IMR-90 (cell line): ENCODE measurements at regions not wholly inside any gene's neighbourhood (a gene's known extent, or its start where the extent isn't known, plus 50 kb on each side); places are given as distances from the start of the nearest gene placed in this dataset.

Experiments
- ATAC-seq: fragments of 200-7000 bp; cut with Tn5 transposase; 2 replicates; pipeline ENCODE4 v1.9.1; 2020; ENCODE audit warnings: low read depth, mild to moderate bottlenecking, moderate library complexity
- BruUV-seq: library from RNA; stranded (reverse); fragments of 400-500 nt; replicated peaks from 2 replicates; lab custom pipeline; 2021; lab: Mats Ljungman, UMichigan
- CTCF ChIA-PET: fragments of 300-600 bp; formaldehyde crosslinking; extraction: SDS; loops from one replicate; lab custom pipeline; 2021; ENCODE audit warnings: antibody characterized with exemption; lab: Yijun Ruan, JAX
- POLR2A ChIA-PET: fragments of 300-600 bp; sonication (Branson Sonifier 250); formaldehyde crosslinking; loops from one replicate; lab custom pipeline; 2022; ENCODE audit warnings: antibody characterized with exemption; ENCODE audit not compliant: unreplicated experiment; lab: Charles Lee
- DNase-seq: peaks from one replicate; pipeline ENCODE4 v3.0.0; 2013
- H2AFZ ChIP-seq: replicated peaks from 2 replicates; pipeline ENCODE3; 2013; ENCODE audit warnings: low read length, mild to moderate bottlenecking; ENCODE audit not compliant: poor library complexity
- H2AK5ac ChIP-seq: 2 replicates; pipeline ENCODE4 v1.6.1; 2013; ENCODE audit warnings: low read depth, low read length, inconsistent platforms
- H2AK9ac ChIP-seq: replicated peaks from 2 replicates; pipeline ENCODE3; 2013; ENCODE audit warnings: mild to moderate bottlenecking, low read depth, low read length, moderate library complexity; ENCODE audit not compliant: poor library complexity
- H2BK120ac ChIP-seq: 2 replicates; pipeline ENCODE4 v1.6.1; 2013; ENCODE audit warnings: low read depth, low read length, inconsistent platforms
- H2BK15ac ChIP-seq: 3 replicates; pipeline ENCODE4 v1.6.1; 2013; ENCODE audit warnings: low read depth, low read length, inconsistent platforms
- H2BK20ac ChIP-seq: 2 replicates; pipeline ENCODE4 v1.6.1; 2013; ENCODE audit warnings: low read depth, mild to moderate bottlenecking, inconsistent platforms, low read length, moderate library complexity
- H2BK5ac ChIP-seq: 2 replicates; pipeline ENCODE4 v1.6.1; 2013; ENCODE audit warnings: mild to moderate bottlenecking, low read depth, low read length, inconsistent platforms; ENCODE audit not compliant: poor library complexity, severe bottlenecking
- H3K14ac ChIP-seq: replicated peaks from 2 replicates; pipeline ENCODE4 v1.6.1; 2013; ENCODE audit warnings: low read depth, low read length, inconsistent platforms
- H3K18ac ChIP-seq: 2 replicates; pipeline ENCODE4 v1.6.1; 2013; ENCODE audit warnings: low read depth, low read length, control low read depth
- H3K23ac ChIP-seq: 2 replicates; pipeline ENCODE4 v1.6.1; 2013; ENCODE audit warnings: low read depth, low read length, inconsistent platforms
- H3K27ac ChIP-seq: 2 replicates; pipeline ENCODE4 v1.5.1; 2013; ENCODE audit warnings: mild to moderate bottlenecking, control low read depth, low read length; ENCODE audit not compliant: insufficient read depth
- H3K27me3 ChIP-seq: 2 replicates; pipeline ENCODE4 v1.6.1; 2013; ENCODE audit warnings: low read length; ENCODE audit not compliant: control insufficient read depth, insufficient read depth
- H3K36me3 ChIP-seq: 2 replicates; pipeline ENCODE4 v1.6.1; 2013; ENCODE audit warnings: low read length, mixed read lengths; ENCODE audit not compliant: control insufficient read depth, insufficient read depth
- H3K4ac ChIP-seq: 2 replicates; pipeline ENCODE4 v1.6.1; 2013; ENCODE audit warnings: low read depth, low read length, inconsistent platforms
- H3K4me1 ChIP-seq: 2 replicates; pipeline ENCODE4 v1.6.1; 2013; ENCODE audit warnings: low read length, mixed read lengths; ENCODE audit not compliant: control insufficient read depth, insufficient read depth
- H3K4me2 ChIP-seq: 2 replicates; pipeline ENCODE4 v1.6.1; 2013; ENCODE audit warnings: low read depth, mild to moderate bottlenecking, control low read depth, low read length, moderate library complexity
- H3K4me3 ChIP-seq: 2 replicates; pipeline ENCODE4 v1.5.1; 2013; ENCODE audit warnings: low read depth, mild to moderate bottlenecking, control low read depth, low read length, moderate library complexity; ENCODE audit not compliant: insufficient read depth
- H3K56ac ChIP-seq: 2 replicates; pipeline ENCODE4 v1.6.1; 2013; ENCODE audit warnings: low read length, inconsistent platforms; ENCODE audit not compliant: insufficient read depth; ENCODE audit errors: extremely low read depth
- H3K79me1 ChIP-seq, 2 experiments: 2 replicates each; pipeline ENCODE4 v1.6.1; 2013; ENCODE audit warnings: low read length in 2 of 2, inconsistent platforms in 1 of 2, low read depth in 1 of 2
- H3K9ac ChIP-seq: 2 replicates; pipeline ENCODE4 v1.6.1; 2013; ENCODE audit warnings: low read depth, low read length, control low read depth
- H3K9me1 ChIP-seq: 2 replicates; pipeline ENCODE4 v1.6.1; 2013; ENCODE audit warnings: low read length, inconsistent platforms; ENCODE audit not compliant: insufficient read depth
- H3K9me3 ChIP-seq: 2 replicates; pipeline ENCODE4 v1.6.1; 2013; ENCODE audit warnings: low read length; ENCODE audit not compliant: control insufficient read depth, insufficient read depth
- H4K20me1 ChIP-seq: 2 replicates; pipeline ENCODE4 v1.6.1; 2013; ENCODE audit warnings: low read length, inconsistent platforms; ENCODE audit not compliant: insufficient read depth
- H4K5ac ChIP-seq: 2 replicates; pipeline ENCODE4 v1.6.1; 2013; ENCODE audit warnings: mild to moderate bottlenecking, low read depth, low read length, control low read depth
- H4K8ac ChIP-seq, 2 experiments: 2 replicates each; pipeline ENCODE4 v1.6.1; 2013; ENCODE audit warnings: low read depth in 2 of 2, low read length in 2 of 2, control low read depth in 1 of 2, inconsistent platforms in 1 of 2
- H4K91ac ChIP-seq: 2 replicates; pipeline ENCODE4 v1.6.1; 2013; ENCODE audit warnings: low read depth, low read length, inconsistent platforms; ENCODE audit not compliant: insufficient read depth
- BHLHE40 ChIP-seq: fragments of 150-350 bp; IDR thresholded peaks from 2 replicates; pipeline ENCODE4 v1.6.1; 2016; ENCODE audit warnings: mild to moderate bottlenecking, low read depth, low read length
- CEBPB ChIP-seq: IDR thresholded peaks from 2 replicates; pipeline ENCODE4 v1.6.1; 2012; ENCODE audit warnings: low read depth, low read length, improper control_type of control experiment
- MXI1 ChIP-seq: IDR thresholded peaks from 2 replicates; pipeline ENCODE4 v1.6.1; 2012; ENCODE audit warnings: low read depth, mild to moderate bottlenecking, low read length, moderate library complexity, borderline replicate concordance
- NFE2L2 ChIP-seq: fragments of 150-350 bp; IDR thresholded peaks from 2 replicates; pipeline ENCODE4 v1.6.1; 2016; ENCODE audit warnings: low read depth, mild to moderate bottlenecking, low read length
- RFX5 ChIP-seq: IDR thresholded peaks from 2 replicates; pipeline ENCODE4 v1.8.0; 2012; ENCODE audit warnings: low read depth, mild to moderate bottlenecking, low read length, moderate library complexity
- SMC3 ChIP-seq: fragments of 150-350 bp; IDR thresholded peaks from 2 replicates; pipeline ENCODE4 v1.6.1; 2016; ENCODE audit warnings: low read depth, mild to moderate bottlenecking, antibody characterized with exemption, low read length, moderate library complexity
- WGBS, 2 experiments: methylation state at CpG; one replicate each; pipeline versions ENCODE4 v1.1.5 to v1.1.7; 2013; ENCODE audit warnings: missing lambda C conversion rate in 2 of 2; ENCODE audit not compliant: insufficient read length in 1 of 2; ENCODE audit errors: extremely low coverage in 2 of 2; 5-methylcytosine and 5-hydroxymethylcytosine counted together
- dilution Hi-C: fragments of 300-500 bp; cut with HindIII; formaldehyde crosslinking; loops from one replicate; pipeline ENCODE4 v1.14.3; 2018; ENCODE audit warnings: low sequenced_read_pairs; ENCODE audit not compliant: unreplicated experiment
- in situ Hi-C: fragments of 300-500 bp; cut with MboI; formaldehyde crosslinking; loops from 3 replicates; pipeline ENCODE4 v1.14.3; 2019; ENCODE audit warnings: low sequenced_read_pairs, inconsistent platforms, mixed read lengths
- intact Hi-C: fragments of 100-400 bp; cut with micrococcal nuclease; formaldehyde crosslinking; loops from 2 replicates; pipeline ENCODE4 v1.10.0; 2022
- TF ChIP-seq, protein P1 (sequence below): fragments of 150-350 bp; IDR thresholded peaks from 2 replicates; pipeline ENCODE4 v1.6.1; 2016; ENCODE audit warnings: low read depth, mild to moderate bottlenecking, low read length, moderate library complexity, borderline replicate concordance

DNA sequence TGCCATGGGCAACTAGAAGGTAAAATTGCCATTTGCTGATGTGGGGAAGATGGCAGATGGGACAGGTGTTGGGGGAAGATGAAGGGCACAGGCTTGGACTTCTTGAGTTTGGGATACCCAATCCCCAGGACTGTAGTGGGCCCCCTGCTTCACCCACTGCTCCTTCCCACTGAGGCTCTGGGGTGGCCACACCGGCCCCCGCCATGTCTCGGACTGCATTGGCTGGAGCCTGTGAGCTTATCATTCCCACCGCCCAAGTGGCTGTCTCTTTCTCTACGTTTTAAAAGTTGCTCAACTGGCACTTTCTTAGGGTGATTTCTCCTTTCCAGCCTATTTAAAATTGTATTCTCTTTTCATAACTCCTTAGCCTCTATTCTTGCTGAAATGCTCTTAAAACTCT lies 730.0 kb upstream of the ADAMTS16 start:
- ATAC-seq = no peak

More for the DNA sequence above, 730.0 kb upstream of the ADAMTS16 start:
- Histone ChIP-seq H4K8ac (no peak overlapping the region), H3K14ac (no peak overlapping the region), H4K20me1 (no peaks in the 10 kb centered on the region), H3K79me1 (no peaks in the 10 kb centered on the region), H4K91ac (no peak overlapping the region), H4K5ac (no peak overlapping the region), H3K27me3 (no peaks in the 10 kb centered on the region), H2AFZ (no peak overlapping the region), H2BK15ac (no peak overlapping the region), H3K4me3 (no peak overlapping the region), H3K4ac (no peak overlapping the region), H3K27ac (no peak overlapping the region), H2AK5ac (no peak overlapping the region), H2BK20ac (no peak overlapping the region), H2AK9ac (no peak overlapping the region), H3K9me3 (peaks cover 34% of the 10 kb centered on the region), H2BK120ac (no peak overlapping the region), H3K18ac (no peak overlapping the region), H2BK5ac (no peak overlapping the region), H3K4me2 (no peak overlapping the region), H3K4me1 (no peaks in the 10 kb centered on the region), H3K23ac (no peak overlapping the region), H3K9ac (no peak overlapping the region), H3K9me1 (no peaks in the 10 kb centered on the region), H3K56ac (no peak overlapping the region), H3K36me3 (no peaks in the 10 kb centered on the region)
- CTCF ChIA-PET = no interaction called here
- POLR2A ChIA-PET = no interaction called here
- no TSS peak for BruUV-seq
- dilution Hi-C loops (no loop called here), in situ Hi-C loops (no loop called here), intact Hi-C loops (no loop called here)
- TF ChIP-seq SMC3 = no peak
- TF ChIP-seq NFE2L2 = no peak
- no peak for TF ChIP-seq MXI1
- TF ChIP-seq, protein P1, sequence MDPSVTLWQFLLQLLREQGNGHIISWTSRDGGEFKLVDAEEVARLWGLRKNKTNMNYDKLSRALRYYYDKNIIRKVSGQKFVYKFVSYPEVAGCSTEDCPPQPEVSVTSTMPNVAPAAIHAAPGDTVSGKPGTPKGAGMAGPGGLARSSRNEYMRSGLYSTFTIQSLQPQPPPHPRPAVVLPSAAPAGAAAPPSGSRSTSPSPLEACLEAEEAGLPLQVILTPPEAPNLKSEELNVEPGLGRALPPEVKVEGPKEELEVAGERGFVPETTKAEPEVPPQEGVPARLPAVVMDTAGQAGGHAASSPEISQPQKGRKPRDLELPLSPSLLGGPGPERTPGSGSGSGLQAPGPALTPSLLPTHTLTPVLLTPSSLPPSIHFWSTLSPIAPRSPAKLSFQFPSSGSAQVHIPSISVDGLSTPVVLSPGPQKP = no peak
- TF ChIP-seq CEBPB = no peak
- TF ChIP-seq BHLHE40 = no peak
- no peak for TF ChIP-seq RFX5
- 80% methylated on average over 1 of the region's 5 CpGs; no CpG with 5 or more reads in 1 of the 2 experiments for WGBS, 2 experiments
- DNase-seq = no peak
